LNCaP clone FGC (cell line): ENCODE measurements at regions not wholly inside any gene's neighbourhood (a gene's known extent, or its start where the extent isn't known, plus 50 kb on each side); places are given as distances from the start of the nearest gene placed in this dataset.

Experiments
- DNase-seq: peaks from one replicate; pipeline ENCODE4 v3.0.0-alpha.2; 2011; ENCODE audit warnings: low read depth
- H3K4me3 ChIP-seq: 2 replicates; pipeline ENCODE4 v1.5.1; 2011; ENCODE audit warnings: mild to moderate bottlenecking, low read depth, low read length, control low read depth
- TF ChIP-seq, protein P1 (sequence below): IDR thresholded peaks from 2 replicates; pipeline ENCODE4 v1.5.1; 2012; ENCODE audit warnings: mild to moderate bottlenecking; ENCODE audit not compliant: control insufficient read depth, insufficient read depth; ENCODE audit errors: extremely low read depth

DNA sequence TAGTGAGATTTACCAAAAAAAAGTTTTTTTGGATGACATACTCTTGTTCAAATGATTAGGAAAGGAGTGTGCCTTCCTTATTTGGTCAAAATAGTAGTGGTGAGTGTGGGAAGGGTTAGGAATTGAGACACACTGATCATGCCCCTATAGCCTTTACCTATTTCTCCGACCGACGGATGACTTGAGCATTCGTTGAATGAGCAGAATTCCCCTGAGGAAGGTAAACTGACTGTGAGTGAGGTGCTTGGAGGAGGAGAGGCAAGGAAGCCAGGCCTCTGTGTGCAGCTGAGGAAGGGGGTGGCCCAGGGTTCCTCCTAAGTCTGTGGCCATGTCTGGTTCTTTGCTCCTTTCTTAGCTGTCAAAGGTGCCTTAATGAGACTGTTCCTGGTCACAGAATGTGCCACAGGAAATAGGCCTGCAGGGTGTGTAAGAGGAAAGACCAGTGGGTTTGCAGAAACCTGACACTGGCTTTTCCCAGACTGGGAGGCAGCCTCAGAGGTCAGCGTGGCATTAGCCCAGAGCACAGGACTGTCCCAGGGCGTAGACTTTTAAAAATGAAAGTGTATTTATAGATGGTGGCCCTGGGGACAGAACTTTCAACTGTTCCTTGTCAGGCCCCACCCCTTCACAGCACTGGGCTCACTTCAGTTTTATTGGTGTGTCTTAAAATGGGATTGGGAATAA is 307.7 kb upstream of the C2CD4B start:
- no peak overlapping the region for H3K4me3 ChIP-seq
- TF ChIP-seq, protein P1, sequence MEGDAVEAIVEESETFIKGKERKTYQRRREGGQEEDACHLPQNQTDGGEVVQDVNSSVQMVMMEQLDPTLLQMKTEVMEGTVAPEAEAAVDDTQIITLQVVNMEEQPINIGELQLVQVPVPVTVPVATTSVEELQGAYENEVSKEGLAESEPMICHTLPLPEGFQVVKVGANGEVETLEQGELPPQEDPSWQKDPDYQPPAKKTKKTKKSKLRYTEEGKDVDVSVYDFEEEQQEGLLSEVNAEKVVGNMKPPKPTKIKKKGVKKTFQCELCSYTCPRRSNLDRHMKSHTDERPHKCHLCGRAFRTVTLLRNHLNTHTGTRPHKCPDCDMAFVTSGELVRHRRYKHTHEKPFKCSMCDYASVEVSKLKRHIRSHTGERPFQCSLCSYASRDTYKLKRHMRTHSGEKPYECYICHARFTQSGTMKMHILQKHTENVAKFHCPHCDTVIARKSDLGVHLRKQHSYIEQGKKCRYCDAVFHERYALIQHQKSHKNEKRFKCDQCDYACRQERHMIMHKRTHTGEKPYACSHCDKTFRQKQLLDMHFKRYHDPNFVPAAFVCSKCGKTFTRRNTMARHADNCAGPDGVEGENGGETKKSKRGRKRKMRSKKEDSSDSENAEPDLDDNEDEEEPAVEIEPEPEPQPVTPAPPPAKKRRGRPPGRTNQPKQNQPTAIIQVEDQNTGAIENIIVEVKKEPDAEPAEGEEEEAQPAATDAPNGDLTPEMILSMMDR, result no peak
- peak; percentile 38 for DNase-seq

DNA sequence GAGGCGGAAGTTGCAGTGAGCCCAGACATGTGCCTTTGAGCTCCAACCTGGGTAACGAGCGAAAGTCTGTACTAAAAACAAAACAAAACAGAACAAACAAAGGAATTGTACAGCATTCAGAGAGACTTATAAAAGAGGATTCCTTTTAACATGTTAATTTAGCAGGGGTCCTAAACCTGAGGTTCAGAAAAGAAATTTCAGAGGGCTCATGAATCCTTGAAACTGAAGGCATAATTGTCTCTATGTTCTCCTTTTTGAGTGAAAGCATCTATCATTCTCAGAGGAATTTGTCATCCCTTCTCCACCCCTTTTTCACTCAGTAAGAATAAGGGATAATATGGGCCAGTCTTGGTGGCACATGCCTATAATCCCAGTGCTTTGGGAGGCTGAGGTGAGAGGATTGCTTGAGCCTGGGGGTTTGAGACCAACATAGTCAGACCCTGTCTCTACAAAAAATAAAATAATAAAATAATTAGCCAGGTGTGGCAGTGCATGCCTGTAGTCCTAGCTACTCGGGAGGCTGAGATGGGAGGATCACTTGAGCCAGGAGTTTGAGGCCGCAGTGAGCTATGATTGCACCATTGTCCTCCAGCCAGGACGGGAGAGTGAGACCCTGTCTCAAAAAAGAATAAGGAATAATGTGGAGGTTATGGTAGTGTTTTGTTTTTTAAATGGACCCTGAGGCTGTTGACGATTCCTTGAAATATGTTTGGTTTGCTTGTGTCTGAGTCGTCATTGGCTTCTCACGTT is 309.1 kb upstream of the C2CD4B start:
- DNase-seq, result no peak
- H3K4me3 ChIP-seq, result no peak overlapping the region
- TF ChIP-seq, protein P1, result no peak

DNA sequence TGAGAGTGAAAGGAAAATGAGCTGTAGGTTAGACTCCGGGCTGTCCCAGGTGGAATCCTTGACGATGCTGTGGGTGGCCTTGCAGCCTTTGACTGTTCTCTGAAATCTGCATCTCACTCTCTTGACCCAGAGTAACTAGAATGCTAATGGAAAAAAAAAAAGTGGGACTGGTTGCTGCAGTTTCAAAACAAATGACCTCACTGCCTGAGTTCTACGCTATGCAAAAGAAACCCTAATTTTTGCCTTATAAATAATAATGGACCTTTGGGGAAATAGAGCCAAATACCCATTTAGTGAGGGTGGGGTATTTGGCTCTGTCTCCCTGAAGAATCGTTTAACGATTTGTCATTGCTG is 309.7 kb upstream of the C2CD4B start:
- TF ChIP-seq, protein P1, result no peak
- no peak for DNase-seq
- no peak overlapping the region for H3K4me3 ChIP-seq

DNA sequence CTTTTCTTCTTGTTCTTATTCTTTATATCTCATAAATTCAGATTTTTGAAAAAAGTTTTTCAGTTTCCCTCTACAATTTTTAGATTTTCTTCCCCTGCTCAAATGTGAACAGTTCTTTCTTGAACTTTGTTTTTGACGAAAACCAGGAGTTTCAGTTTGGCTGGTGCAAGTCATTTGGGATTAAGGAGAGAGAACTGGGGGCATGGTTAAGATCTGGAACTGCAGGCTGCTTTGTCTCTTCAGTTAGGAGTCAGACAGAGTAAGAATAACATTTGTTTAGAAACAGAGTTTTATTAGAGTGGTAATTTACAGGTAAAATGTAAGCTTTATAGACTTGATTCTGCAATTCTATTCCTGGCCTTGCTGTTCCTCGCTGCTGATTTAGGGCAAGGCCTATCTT is 310.5 kb upstream of the C2CD4B start:
- DNase-seq, result no peak
- TF ChIP-seq, protein P1, result no peak

DNA sequence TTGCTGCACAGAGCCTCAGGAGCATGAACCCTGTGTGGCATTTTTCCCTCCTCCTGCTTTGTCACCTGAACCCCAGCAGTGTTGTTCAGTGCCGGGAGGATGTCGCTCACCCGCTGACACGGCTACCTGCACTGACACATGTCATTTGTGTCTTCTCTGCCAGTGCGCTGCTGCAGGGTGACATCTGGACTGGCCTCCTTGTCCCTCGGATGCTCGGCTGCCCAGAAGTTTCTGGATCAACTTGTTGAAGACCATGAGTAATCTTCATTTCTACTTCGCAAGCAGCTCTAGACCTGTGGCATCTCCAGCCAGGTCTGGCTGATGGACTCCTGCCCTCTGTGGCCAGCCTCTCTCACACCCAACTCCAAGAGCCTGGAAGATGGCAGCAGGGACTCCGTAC is 311.1 kb upstream of the C2CD4B start:
- DNase-seq, result no peak
- TF ChIP-seq, protein P1, result no peak
- no peak overlapping the region for H3K4me3 ChIP-seq

More for the DNA sequence above, 310.5 kb upstream of the C2CD4B start:
- no peak overlapping the region for H3K4me3 ChIP-seq

DNA sequence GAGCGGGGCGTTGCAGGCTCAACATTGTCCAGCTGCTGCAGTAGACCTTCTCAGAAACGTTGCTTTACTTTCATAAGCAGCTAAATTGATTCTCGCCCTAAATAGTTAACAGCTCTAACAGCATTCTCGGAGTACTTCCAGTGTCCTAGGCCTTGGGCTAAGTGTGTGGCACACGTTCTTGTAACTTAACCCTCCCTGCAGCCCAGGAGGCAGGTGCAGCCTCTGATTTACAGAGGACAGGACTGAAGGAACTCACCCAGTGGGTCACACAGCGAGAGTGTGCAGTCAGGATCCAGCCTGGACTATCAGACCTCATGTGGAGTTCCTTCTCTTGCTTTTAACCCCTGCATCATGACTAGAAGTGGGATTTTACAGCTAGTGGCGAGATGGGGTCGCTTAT is 312.8 kb upstream of the C2CD4B start:
- TF ChIP-seq, protein P1, result no peak
- no peak overlapping the region for H3K4me3 ChIP-seq
- no peak for DNase-seq
